Activated CD4-positive, alpha-beta T cell treated with anti-CD3 and anti-CD28 coated beads for 36 hours (primary cell): ENCODE measurements at regions not wholly inside any gene's neighbourhood (a gene's known extent, or its start where the extent isn't known, plus 50 kb on each side); places are given as distances from the start of the nearest gene placed in this dataset.
A peak's percentile ranks its signal among the peaks of the same experiment; 100 is the strongest.

Source experiments
- ATAC-seq: fragments of 200-7000 bp; cut with Tn5 transposase; one replicate; pipeline ENCODE4 v1.10.0; 2021; ENCODE audit warnings: mild to moderate bottlenecking, moderate library complexity
- CTCF ChIA-PET: fragments of 350-600 bp; sonication (Branson Sonifier 250); formaldehyde crosslinking; loops from one replicate; lab custom pipeline; 2021; ENCODE audit warnings: antibody characterized with exemption; lab: Charles Lee
- POLR2A ChIA-PET: fragments of 350-600 bp; sonication (Branson Sonifier 250); formaldehyde crosslinking; loops from one replicate; lab custom pipeline; 2021; ENCODE audit warnings: antibody characterized with exemption, inconsistent platforms; lab: Charles Lee
- DNase-seq: peaks from one replicate; pipeline ENCODE4 v3.0.0-alpha.2; 2020
- H3K27ac Mint-ChIP-seq: one replicate; pipeline ENCODE4 v1.8.0; 2021; ENCODE audit warnings: mixed read lengths
- H3K27me3 Mint-ChIP-seq: one replicate; pipeline ENCODE4 v1.8.0; 2021; ENCODE audit warnings: mixed read lengths
- H3K36me3 Mint-ChIP-seq: one replicate; pipeline ENCODE4 v1.8.0; 2021; ENCODE audit warnings: low read depth, mixed read lengths
- H3K4me1 Mint-ChIP-seq: one replicate; pipeline ENCODE4 v1.8.0; 2021; ENCODE audit warnings: mixed read lengths
- H3K4me3 Mint-ChIP-seq: one replicate; pipeline ENCODE4 v1.8.0; 2021; ENCODE audit warnings: mild to moderate bottlenecking, moderate library complexity, mixed read lengths
- H3K9me3 Mint-ChIP-seq: one replicate; pipeline ENCODE4 v1.8.0; 2021; ENCODE audit warnings: low read depth, mixed read lengths
- intact Hi-C, 2 experiments: fragments of 100-400 bp; cut with DNase I in 1 of 2; cut with micrococcal nuclease in 1 of 2; formaldehyde crosslinking; loops; one replicate each; pipeline versions ENCODE4 v1.14.2 to v1.15.1; 2022 to 2024; cut with DNase I, micrococcal nuclease

DNA sequence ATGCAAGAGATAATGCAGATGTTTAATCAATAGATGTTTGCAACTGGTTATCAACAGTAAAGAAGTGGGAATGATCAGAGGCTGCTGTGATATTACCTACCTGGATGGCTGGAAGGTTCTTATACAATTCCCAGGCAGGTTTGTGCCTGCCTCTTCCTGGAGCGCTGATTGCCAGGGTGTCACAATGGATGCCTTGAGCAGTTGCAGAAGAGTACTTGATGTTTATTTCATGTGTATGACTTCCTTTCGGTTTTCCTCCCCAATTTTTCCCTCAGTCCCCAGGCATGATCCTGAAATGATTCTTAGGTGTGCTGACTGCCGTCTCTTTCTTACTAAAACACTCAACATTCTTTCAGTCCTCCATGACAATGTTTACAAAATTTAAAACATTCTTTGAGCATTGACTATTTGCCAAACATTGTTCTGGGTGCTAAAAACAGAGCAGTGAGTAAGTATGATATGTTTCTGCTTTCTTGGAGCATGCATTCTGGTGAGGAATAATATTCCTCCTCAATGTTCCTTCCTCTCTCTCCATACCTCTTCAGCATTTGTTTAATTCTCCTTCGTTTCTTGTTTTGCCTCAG, 416.6 kb upstream of the TRIB2 start:
- no peak for ATAC-seq

DNA sequence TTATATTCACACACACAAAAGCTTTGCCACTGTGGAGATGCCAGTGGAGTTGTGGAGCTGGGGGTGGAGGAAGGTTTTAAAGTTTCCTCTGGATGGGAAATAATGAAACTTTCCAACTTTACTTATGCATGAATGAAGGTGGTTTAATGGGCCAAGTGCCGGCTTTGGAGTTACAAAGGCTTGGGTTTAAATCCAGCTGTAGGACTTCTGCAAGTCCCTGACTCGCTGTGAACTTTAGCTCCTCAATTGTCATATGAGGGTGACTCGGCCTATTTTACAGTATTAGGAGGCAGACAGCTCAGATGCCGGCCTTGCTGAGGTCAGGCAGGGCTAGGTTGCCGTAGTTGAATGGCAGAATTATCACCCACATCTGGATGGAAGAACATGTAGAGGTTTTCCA, 415.8 kb upstream of the TRIB2 start:
- ChIA-PET CTCF (interaction anchor here (1.0 kb wide), 1 partner anchor 10 kb away, joined by 3 read pairs; no protein-coding TSS in a partner anchor), POLR2A (no interaction called here)
- H3K27me3 Mint-ChIP-seq = peaks cover 10% of the 10 kb centered on the region
- peaks cover 3% of the 10 kb centered on the region for H3K9me3 Mint-ChIP-seq
- ATAC-seq (no peak), DNase-seq (no peak)
- H3K4me1 Mint-ChIP-seq = peaks cover 44% of the 10 kb centered on the region
- H3K4me3 Mint-ChIP-seq = no peak overlapping the region
- no peak overlapping the region for H3K27ac Mint-ChIP-seq
- intact Hi-C loops = no loop called here
- H3K36me3 Mint-ChIP-seq = no peaks in the 10 kb centered on the region

More for the DNA sequence above, 416.6 kb upstream of the TRIB2 start:
- H3K9me3 Mint-ChIP-seq = peaks cover 3% of the 10 kb centered on the region
- ChIA-PET POLR2A (no interaction called here), CTCF (no interaction called here)
- H3K36me3 Mint-ChIP-seq = no peaks in the 10 kb centered on the region
- no peak for DNase-seq
- peaks cover 14% of the 10 kb centered on the region for H3K27me3 Mint-ChIP-seq
- no peak overlapping the region for H3K27ac Mint-ChIP-seq
- H3K4me1 Mint-ChIP-seq = peaks cover 52% of the 10 kb centered on the region
- no peak overlapping the region for H3K4me3 Mint-ChIP-seq
- intact Hi-C loops = no loop called here

GRCh38 chr2:12302140-12302539, 414.6 kb upstream of the TRIB2 start:
- H3K36me3 Mint-ChIP-seq = no peaks in the 10 kb centered on the region
- intact Hi-C loops = no loop called here
- ATAC-seq = peak; percentile 53
- H3K4me1 Mint-ChIP-seq = peaks cover 34% of the 10 kb centered on the region
- no peak overlapping the region for H3K4me3 Mint-ChIP-seq
- ChIA-PET CTCF (interaction anchor here (0.7 kb wide), 1 partner anchor 322 kb away, joined by 3 read pairs; no protein-coding TSS in a partner anchor), POLR2A (no interaction called here)
- peaks cover 4% of the 10 kb centered on the region for H3K27me3 Mint-ChIP-seq
- H3K9me3 Mint-ChIP-seq = peaks cover under 1% of the 10 kb centered on the region
- peak; percentile 7 for DNase-seq
- no peak overlapping the region for H3K27ac Mint-ChIP-seq

DNA sequence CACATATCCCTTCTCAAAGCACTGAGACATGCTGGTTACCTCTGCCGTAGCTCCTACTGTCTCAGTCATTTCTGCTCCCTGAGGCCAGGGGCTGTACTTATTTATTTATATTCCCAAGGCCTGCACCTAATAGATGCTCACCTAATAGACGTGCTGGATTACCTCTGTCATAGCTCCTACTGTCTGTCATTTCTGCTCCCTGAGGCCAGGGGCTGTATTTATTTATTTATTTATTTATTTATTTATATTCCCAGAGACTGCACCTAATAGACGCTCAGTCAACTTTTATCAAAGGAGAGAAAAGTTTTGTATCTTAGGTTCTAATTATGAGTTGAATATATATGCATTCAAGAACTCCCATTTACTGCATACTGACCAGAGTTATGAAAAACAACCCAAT, 414.0 kb upstream of the TRIB2 start:
- peaks cover 34% of the 10 kb centered on the region for H3K4me1 Mint-ChIP-seq
- H3K9me3 Mint-ChIP-seq = no peaks in the 10 kb centered on the region
- ChIA-PET CTCF (no interaction called here), POLR2A (no interaction called here)
- no peaks in the 10 kb centered on the region for H3K36me3 Mint-ChIP-seq
- intact Hi-C loops = no loop called here
- H3K4me3 Mint-ChIP-seq = no peak overlapping the region
- H3K27me3 Mint-ChIP-seq = peaks cover 2% of the 10 kb centered on the region
- ATAC-seq = no peak
- no peak for DNase-seq
- H3K27ac Mint-ChIP-seq = no peak overlapping the region

DNA sequence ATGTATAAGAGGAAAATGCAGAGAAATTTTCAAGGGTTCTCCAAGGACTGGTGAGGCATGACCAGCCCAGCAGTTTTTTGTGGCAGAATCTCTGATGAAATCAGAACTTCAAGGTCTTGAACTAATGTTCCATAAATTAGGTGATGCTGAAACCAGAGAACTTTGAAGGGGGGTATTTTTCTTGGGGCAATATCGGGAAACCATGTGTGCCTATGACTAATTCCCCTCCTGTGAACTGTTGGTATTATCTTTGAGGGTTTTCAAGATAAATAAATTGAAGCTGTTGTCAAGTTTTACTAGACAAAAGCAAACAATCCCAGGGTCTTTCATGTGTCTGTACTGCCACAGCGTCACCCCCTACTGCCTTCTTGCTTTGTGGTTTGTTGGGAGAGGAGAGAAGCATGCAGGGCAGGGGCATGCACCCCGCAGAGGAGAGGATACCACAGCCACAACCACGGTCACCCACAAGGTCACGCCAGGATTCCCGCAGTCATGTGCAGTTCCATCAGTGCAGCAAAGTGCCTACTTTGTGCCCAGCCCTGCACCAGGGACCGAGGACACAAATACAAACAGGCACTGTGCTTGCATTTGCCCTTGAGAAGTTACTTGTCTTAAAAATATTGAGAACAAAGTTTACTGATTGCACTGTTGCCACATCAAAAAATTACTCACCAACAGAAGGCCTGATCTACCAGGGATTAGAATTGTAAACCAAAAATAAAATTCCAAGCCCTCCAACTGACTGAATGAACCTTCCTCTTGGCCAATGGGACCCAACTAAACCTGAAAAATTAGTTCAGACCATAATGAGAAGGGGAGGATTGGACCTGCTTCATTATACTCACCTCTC, 413.3 kb upstream of the TRIB2 start:
- Mint-ChIP-seq H3K27ac (no peak overlapping the region), H3K4me1 (peaks cover 34% of the 10 kb centered on the region), H3K9me3 (no peaks in the 10 kb centered on the region), H3K4me3 (peak overlapping the region; percentile 11), H3K27me3 (peaks cover 2% of the 10 kb centered on the region), H3K36me3 (no peaks in the 10 kb centered on the region)
- ATAC-seq = peak; percentile 55
- POLR2A ChIA-PET = no interaction called here
- DNase-seq = peak; percentile 19
- CTCF ChIA-PET = interaction anchor here (1.1 kb wide), 1 partner anchor 20 kb away, joined by 3 read pairs; no protein-coding TSS in a partner anchor
- intact Hi-C loops = no loop called here

- H3K4me1 Mint-ChIP-seq = peaks cover 41% of the 10 kb centered on the region
- no peak for DNase-seq
- intact Hi-C loops = no loop called here
- no peaks in the 10 kb centered on the region for H3K36me3 Mint-ChIP-seq
- peaks cover 2% of the 10 kb centered on the region for H3K27me3 Mint-ChIP-seq
- no peak overlapping the region for H3K4me3 Mint-ChIP-seq
- CTCF ChIA-PET = interaction anchor here (0.7 to 2.0 kb wide), 3 partner anchors 9 to 396 kb away, joined by 3 to 5 read pairs (median 3); no protein-coding TSS in a partner anchor
- POLR2A ChIA-PET = no interaction called here
- H3K9me3 Mint-ChIP-seq = no peaks in the 10 kb centered on the region
- ATAC-seq = no peak
- no peak overlapping the region for H3K27ac Mint-ChIP-seq
Observed at GRCh38 chr2:12304564-12305171, 412.1 kb upstream of the TRIB2 start.

GRCh38 chr2:12305931-12306330, 410.8 kb upstream of the TRIB2 start:
- Mint-ChIP-seq H3K4me3 (no peak overlapping the region), H3K4me1 (peaks cover 54% of the 10 kb centered on the region), H3K36me3 (no peaks in the 10 kb centered on the region), H3K27ac (no peak overlapping the region), H3K9me3 (no peaks in the 10 kb centered on the region), H3K27me3 (peaks cover 2% of the 10 kb centered on the region)
- intact Hi-C loops = no loop called here
- ATAC-seq (no peak), DNase-seq (no peak)
- POLR2A ChIA-PET = no interaction called here
- CTCF ChIA-PET = interaction anchor here (2.0 kb wide), 1 partner anchor 10 kb away, joined by 5 read pairs; no protein-coding TSS in a partner anchor

DNA sequence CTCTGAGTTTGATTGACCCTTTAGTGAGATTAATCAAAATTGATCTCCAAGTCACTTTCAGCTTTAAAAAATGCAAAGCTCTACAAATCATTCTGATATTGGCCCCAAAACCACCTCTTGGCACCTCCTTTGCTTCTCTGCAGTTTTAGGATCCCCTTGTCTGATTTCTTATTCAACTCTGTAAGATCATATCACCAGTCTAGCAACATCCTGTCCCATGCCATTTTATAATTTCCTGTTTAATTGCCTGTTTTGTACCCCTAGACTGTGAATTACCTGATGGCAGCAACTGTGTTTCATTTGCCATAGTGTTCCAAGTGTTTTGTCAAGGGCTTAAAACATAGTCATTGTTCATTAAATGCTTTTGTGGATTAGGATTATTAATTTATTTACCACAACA, 406.3 kb upstream of the TRIB2 start:
- no peaks in the 10 kb centered on the region for H3K9me3 Mint-ChIP-seq
- no peaks in the 10 kb centered on the region for H3K36me3 Mint-ChIP-seq
- H3K4me3 Mint-ChIP-seq = no peak overlapping the region
- ChIA-PET CTCF (no interaction called here), POLR2A (no interaction called here)
- peaks cover 32% of the 10 kb centered on the region for H3K4me1 Mint-ChIP-seq
- no peak overlapping the region for H3K27ac Mint-ChIP-seq
- H3K27me3 Mint-ChIP-seq = no peaks in the 10 kb centered on the region
- ATAC-seq = no peak
- intact Hi-C loops = no loop called here
- DNase-seq = no peak

GRCh38 chr2:12313445-12314126, 403.1 kb upstream of the TRIB2 start:
- intact Hi-C loops = no loop called here
- Mint-ChIP-seq H3K27ac (no peak overlapping the region), H3K27me3 (no peaks in the 10 kb centered on the region), H3K36me3 (no peaks in the 10 kb centered on the region), H3K9me3 (no peaks in the 10 kb centered on the region), H3K4me3 (no peak overlapping the region), H3K4me1 (peaks cover 32% of the 10 kb centered on the region)
- POLR2A ChIA-PET = no interaction called here
- ATAC-seq (no peak), DNase-seq (no peak)
- CTCF ChIA-PET = interaction anchor here (0.6 to 0.9 kb wide), 2 partner anchors 21 to 681 kb away, joined by 3 read pairs; no protein-coding TSS in a partner anchor

DNA sequence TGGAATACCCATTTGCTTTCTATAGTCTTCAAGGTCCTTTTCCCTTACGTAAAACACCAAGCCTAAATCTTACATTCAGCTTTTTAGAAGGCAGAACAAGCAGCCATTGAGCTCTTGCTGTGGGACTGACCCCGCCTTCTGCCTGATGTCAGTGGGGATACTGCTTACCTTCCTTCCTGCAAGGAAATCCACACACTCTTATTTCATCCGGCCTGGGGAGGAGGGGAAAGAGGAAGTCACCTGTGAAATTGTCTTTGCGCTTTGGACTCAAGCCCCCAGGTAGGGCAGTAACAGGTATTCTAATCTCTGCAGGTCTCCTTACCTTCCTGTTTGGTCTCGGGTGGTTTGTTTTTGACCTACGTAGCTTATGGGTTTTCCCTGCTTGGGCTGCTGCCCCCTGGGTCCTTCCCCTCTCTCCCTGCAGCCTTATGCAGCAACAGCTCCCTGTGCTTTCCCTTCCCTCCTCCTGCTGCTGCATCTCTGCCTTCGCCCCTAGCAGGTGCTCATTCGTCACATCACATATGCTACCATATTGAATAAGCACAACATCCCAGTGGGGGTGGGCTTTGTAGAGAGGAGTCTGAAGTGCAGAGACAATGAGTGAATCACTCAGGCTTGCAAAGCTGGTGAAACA, 402.5 kb upstream of the TRIB2 start:
- ATAC-seq (no peak), DNase-seq (no peak)
- no peaks in the 10 kb centered on the region for H3K36me3 Mint-ChIP-seq
- H3K27ac Mint-ChIP-seq = no peak overlapping the region
- no peaks in the 10 kb centered on the region for H3K9me3 Mint-ChIP-seq
- intact Hi-C loops = no loop called here
- no peaks in the 10 kb centered on the region for H3K27me3 Mint-ChIP-seq
- peaks cover 27% of the 10 kb centered on the region for H3K4me1 Mint-ChIP-seq
- ChIA-PET CTCF (interaction anchor here (0.6 to 0.9 kb wide), 2 partner anchors 20 to 682 kb away, joined by 3 read pairs; no protein-coding TSS in a partner anchor), POLR2A (no interaction called here)
- H3K4me3 Mint-ChIP-seq = no peak overlapping the region

DNA sequence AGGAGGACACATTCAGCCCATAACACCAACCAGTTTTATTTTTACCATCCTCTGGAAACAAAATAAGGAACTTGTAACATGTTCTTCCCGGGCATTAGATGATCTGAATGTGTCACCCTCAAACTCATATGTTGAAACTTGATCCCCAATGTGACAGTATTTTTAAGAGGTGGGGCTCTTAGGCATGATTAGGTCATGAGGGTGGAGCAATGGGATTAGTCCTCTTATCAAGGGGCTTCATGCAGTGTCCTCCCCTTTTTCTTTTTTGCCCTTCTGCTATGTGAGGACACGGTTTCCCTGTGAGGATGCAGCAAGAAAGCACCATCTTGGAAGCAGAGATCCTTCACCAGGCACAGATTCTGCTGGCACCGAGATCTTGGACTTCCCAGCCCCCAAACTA, 401.5 kb upstream of the TRIB2 start:
- ATAC-seq (no peak), DNase-seq (no peak)
- Mint-ChIP-seq H3K27ac (no peak overlapping the region), H3K36me3 (no peaks in the 10 kb centered on the region), H3K4me1 (peaks cover 19% of the 10 kb centered on the region), H3K27me3 (no peaks in the 10 kb centered on the region), H3K4me3 (no peak overlapping the region), H3K9me3 (no peaks in the 10 kb centered on the region)
- intact Hi-C loops = no loop called here
- POLR2A ChIA-PET = no interaction called here
- CTCF ChIA-PET = no interaction called here
